ENCODE measurements at regions not wholly inside any gene's neighbourhood (a gene's known extent, or its start where the extent isn't known, plus 50 kb on each side); places are given as distances from the start of the nearest gene placed in this dataset.

GRCh38 chr1:60311838-60312237 is 238.3 kb upstream of the C1orf87 start:
- Mint-ChIP-seq H3K4me3 (no peak overlapping the region), H3K9me3 (no peaks in the 10 kb centered on the region; a peak in 2 of 5 replicates), H3K4me1 (no peaks in the 10 kb centered on the region), H3K36me3 (ENCODE audit: insufficient read depth in 1 of 3, low read depth in 3 of 3) (no peaks in the 10 kb centered on the region; a peak in 1 of 7 replicates), H3K27me3 (ENCODE audit: low read depth) (no peaks in the 10 kb centered on the region; the same call in 1 of the 2 replicates), H3K27ac (no peak overlapping the region)
- Histone ChIP-seq H3K4me1 (ENCODE audit: insufficient read depth, low read length) (no peaks in the 10 kb centered on the region), H3K9ac (ENCODE audit: extremely low read depth, insufficient read length, low read length) (no peak overlapping the region), H2BK15ac (ENCODE audit: low read depth, low read length) (no peak overlapping the region), H3K23me2 (ENCODE audit: insufficient read length, low read depth, low read length, poor library complexity, severe bottlenecking) (no peaks in the 10 kb centered on the region), H3K56ac (ENCODE audit: insufficient read length, low read depth, low read length) (no peak overlapping the region), H3K79me1 (ENCODE audit: insufficient read depth, low read depth, low read length, poor library complexity, severe bottlenecking) (no peaks in the 10 kb centered on the region), H4K20me1 (ENCODE audit: control insufficient read depth, insufficient read depth, insufficient read length) (no peaks in the 10 kb centered on the region), H3T11ph (ENCODE audit: low read length) (no peak overlapping the region), H3K4me2 (ENCODE audit: insufficient read depth, insufficient read length, low read length) (no peak overlapping the region), H4K5ac (ENCODE audit: insufficient read length, low read depth, low read length) (no peak overlapping the region), H2BK20ac (ENCODE audit: low read depth, low read length, poor library complexity, severe bottlenecking) (no peak overlapping the region), H2AK5ac (ENCODE audit: insufficient read length, low read length) (no peak overlapping the region), H3K79me2 (ENCODE audit: insufficient read depth, low read length) (no peaks in the 10 kb centered on the region), H3K23ac (ENCODE audit: insufficient read length, low read depth, low read length) (no peak overlapping the region), H3K9me3 (ENCODE audit: control insufficient read depth, low read depth, low read length) (no peaks in the 10 kb centered on the region), H2BK5ac (ENCODE audit: insufficient read length, low read length) (no peak overlapping the region), H2AFZ (ENCODE audit: low read length) (no peak overlapping the region), H2BK12ac (ENCODE audit: insufficient read length, low read depth, low read length) (no peak overlapping the region), H4K8ac (replicated peaks; ENCODE audit: insufficient read length, low read depth, low read length) (no peak overlapping the region), H2BK120ac (ENCODE audit: low read depth, low read length, poor library complexity, severe bottlenecking) (no peak overlapping the region), H3K4ac (ENCODE audit: low read depth, low read length) (no peak overlapping the region), H3K18ac (ENCODE audit: insufficient read length, low read depth, low read length) (no peak overlapping the region), H4K91ac (ENCODE audit: insufficient read length, low read depth, low read length) (no peak overlapping the region), H3K14ac (ENCODE audit: insufficient read depth, low read length) (no peak overlapping the region), H3K27ac (ENCODE audit: insufficient read length, low read depth, low read length) (no peak overlapping the region), H3K27me3 (ENCODE audit: insufficient read depth, low read length) (no peaks in the 10 kb centered on the region)
- TF ChIP-seq CTCF (conservative IDR thresholded peaks at IDR 0.05) = no peak
- DNase-seq = no peak
